GM21367 (cell line): ENCODE measurements at regions not wholly inside any gene's neighbourhood (a gene's known extent, or its start where the extent isn't known, plus 50 kb on each side); places are given as distances from the start of the nearest gene placed in this dataset.

Experiments
- ATAC-seq: cut with Tn5 transposase; IDR thresholded peaks from one replicate; pipeline ENCODE4 v1.9.1; 2021; ENCODE audit not compliant: unreplicated experiment

- no peak for ATAC-seq
Observed at GRCh38 chr10:130554701-130555410, 418.7 kb downstream of the GLRX3 start.

GRCh38 chr10:130555411-130555750 lies 419.2 kb downstream of the GLRX3 start:
- no peak for ATAC-seq

- ATAC-seq, result no peak
Observed at GRCh38 chr10:130557181-130557845, 421.1 kb downstream of the GLRX3 start.

GRCh38 chr10:130558746-130559546 lies 422.8 kb downstream of the GLRX3 start:
- no peak for ATAC-seq

- no peak for ATAC-seq
Observed at GRCh38 chr10:130559547-130559880, 423.3 kb downstream of the GLRX3 start.

GRCh38 chr10:130560116-130560515 lies 423.9 kb downstream of the GLRX3 start:
- no peak for ATAC-seq

GRCh38 chr10:130560573-130560972 lies 424.4 kb downstream of the GLRX3 start:
- no peak for ATAC-seq

GRCh38 chr10:130561681-130562080 lies 425.5 kb downstream of the GLRX3 start:
- no peak for ATAC-seq

GRCh38 chr10:130567011-130567410 lies 430.8 kb downstream of the GLRX3 start:
- no peak for ATAC-seq

- no peak for ATAC-seq
Observed at GRCh38 chr10:130567436-130567835, 431.2 kb downstream of the GLRX3 start.

- no peak for ATAC-seq
Observed at GRCh38 chr10:130568246-130568645, 432.1 kb downstream of the GLRX3 start.

- ATAC-seq, result no peak
Observed at GRCh38 chr10:130570074-130570473, 433.9 kb downstream of the GLRX3 start.

GRCh38 chr10:130571674-130572073 lies 435.5 kb downstream of the GLRX3 start:
- ATAC-seq, result no peak

- no peak for ATAC-seq
Observed at GRCh38 chr10:130573446-130573845, 437.3 kb downstream of the GLRX3 start.

GRCh38 chr10:130575756-130576285 lies 439.6 kb downstream of the GLRX3 start:
- no peak for ATAC-seq

GRCh38 chr10:130576427-130576826 lies 440.2 kb downstream of the GLRX3 start:
- no peak for ATAC-seq

GRCh38 chr10:130577039-130577438 lies 440.8 kb downstream of the GLRX3 start:
- ATAC-seq, result no peak

- ATAC-seq, result no peak
Observed at GRCh38 chr10:130578532-130579289, 442.5 kb downstream of the GLRX3 start.

- ATAC-seq, result no peak
Observed at GRCh38 chr10:130579913-130580312, 443.7 kb downstream of the GLRX3 start.

GRCh38 chr10:130580975-130581374 lies 444.8 kb downstream of the GLRX3 start:
- ATAC-seq, result no peak

GRCh38 chr10:130587718-130588117 lies 451.5 kb downstream of the GLRX3 start:
- ATAC-seq, result no peak
